ENCODE measurements at regions not wholly inside any gene's neighbourhood (a gene's known extent, or its start where the extent isn't known, plus 50 kb on each side); places are given as distances from the start of the nearest gene placed in this dataset.
A peak's percentile ranks its signal among the peaks of the same experiment; 100 is the strongest.

DNA sequence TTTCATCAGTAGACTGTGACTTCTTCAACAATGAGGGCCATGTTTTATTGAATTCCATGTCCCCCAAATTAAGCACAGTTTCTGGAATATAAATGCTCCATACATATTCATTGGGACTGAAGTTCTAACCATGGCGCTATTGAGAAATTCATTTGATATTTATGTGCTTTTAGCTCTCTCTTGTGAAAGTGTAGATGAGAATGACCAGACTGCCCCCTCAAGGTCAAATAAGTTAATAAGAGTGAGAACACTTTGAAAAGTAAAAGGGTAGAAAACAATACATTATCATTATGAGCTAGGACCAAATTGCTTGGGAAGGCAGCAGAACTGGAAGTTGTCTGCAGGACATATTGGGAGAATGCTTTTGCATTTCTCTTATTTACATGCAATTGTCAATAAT is 597.9 kb downstream of the EPM2A start:
- no peak for DNase-seq (ENCODE audit: extremely low spot score)
- TF ChIP-seq ZNF384 (IDR thresholded peaks at IDR 0.05): no peak
- TF ChIP-seq BHLHE40 (IDR thresholded peaks at IDR 0.05; ENCODE audit: borderline replicate concordance): no peak
- TF ChIP-seq ARNT (IDR thresholded peaks at IDR 0.05): no peak
- no peak for TF ChIP-seq SP1 (IDR thresholded peaks at IDR 0.05)
- CTCF ChIA-PET: no interaction called here
- POLR2A ChIA-PET: no interaction called here

DNA sequence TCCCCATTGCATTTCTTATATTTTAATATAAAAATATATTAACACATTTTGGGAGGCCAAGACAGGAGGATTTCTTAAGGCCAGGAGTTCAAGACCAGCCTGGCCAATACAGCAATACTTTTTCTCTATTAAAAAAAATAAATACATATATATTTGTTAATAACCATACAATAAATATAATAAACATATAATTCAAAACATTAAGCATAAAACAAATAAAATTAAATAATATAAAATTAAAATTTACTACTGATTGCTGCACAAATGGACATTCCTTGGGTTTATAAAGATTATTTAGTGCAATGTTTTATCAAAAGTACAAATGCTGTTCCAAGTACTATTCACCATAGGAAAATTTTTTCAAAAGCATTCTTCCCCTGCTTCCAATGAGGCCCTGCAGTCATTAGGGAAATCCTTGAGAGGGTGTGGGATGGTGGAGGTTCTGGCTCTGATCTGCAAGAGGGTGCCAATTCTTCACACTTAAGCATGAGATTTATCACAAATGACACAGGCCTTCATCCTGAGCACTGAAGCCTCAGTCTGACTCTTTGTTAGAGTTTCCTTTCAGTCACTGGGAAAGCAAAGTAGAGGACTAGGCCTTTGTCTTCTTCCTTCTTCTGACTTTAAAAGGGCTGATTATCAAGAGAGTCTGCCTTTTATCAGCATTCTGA is 596.7 kb downstream of the EPM2A start:
- DNase-seq (ENCODE audit: extremely low spot score): no peak
- ChIA-PET POLR2A (no interaction called here), CTCF (no interaction called here)
- TF ChIP-seq ELF4 (IDR thresholded peaks at IDR 0.05): no peak
- no peak for TF ChIP-seq FOXA1 (IDR thresholded peaks at IDR 0.05)
- no peak for TF ChIP-seq TARDBP (IDR thresholded peaks at IDR 0.05)
- no peak for TF ChIP-seq LEF1 (IDR thresholded peaks at IDR 0.05; ENCODE audit: borderline replicate concordance)
- no peak for TF ChIP-seq SP1 (IDR thresholded peaks at IDR 0.05)
- no peak for TF ChIP-seq SUZ12 (IDR thresholded peaks at IDR 0.05)
- TF ChIP-seq BHLHE40 (IDR thresholded peaks at IDR 0.05; ENCODE audit: borderline replicate concordance): no peak
- no peak for TF ChIP-seq L3MBTL2 (conservative IDR thresholded peaks at IDR 0.05)
- no peak for TF ChIP-seq ZNF384 (IDR thresholded peaks at IDR 0.05)
- TF ChIP-seq, protein P1, sequence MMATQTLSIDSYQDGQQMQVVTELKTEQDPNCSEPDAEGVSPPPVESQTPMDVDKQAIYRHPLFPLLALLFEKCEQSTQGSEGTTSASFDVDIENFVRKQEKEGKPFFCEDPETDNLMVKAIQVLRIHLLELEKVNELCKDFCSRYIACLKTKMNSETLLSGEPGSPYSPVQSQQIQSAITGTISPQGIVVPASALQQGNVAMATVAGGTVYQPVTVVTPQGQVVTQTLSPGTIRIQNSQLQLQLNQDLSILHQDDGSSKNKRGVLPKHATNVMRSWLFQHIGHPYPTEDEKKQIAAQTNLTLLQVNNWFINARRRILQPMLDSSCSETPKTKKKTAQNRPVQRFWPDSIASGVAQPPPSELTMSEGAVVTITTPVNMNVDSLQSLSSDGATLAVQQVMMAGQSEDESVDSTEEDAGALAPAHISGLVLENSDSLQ (IDR thresholded peaks at IDR 0.05): no peak
- no peak for TF ChIP-seq NFRKB (IDR thresholded peaks at IDR 0.05)
- no peak for TF ChIP-seq CTBP1 (IDR thresholded peaks at IDR 0.05; ENCODE audit: borderline replicate concordance)
- TF ChIP-seq FOXM1 (IDR thresholded peaks at IDR 0.05; ENCODE audit: borderline replicate concordance): no peak
- no peak for TF ChIP-seq HDGF (IDR thresholded peaks at IDR 0.05; ENCODE audit: borderline replicate concordance)
- no peak for TF ChIP-seq FOXK2 (IDR thresholded peaks at IDR 0.05)
- TF ChIP-seq ARNT (IDR thresholded peaks at IDR 0.05): no peak

DNA sequence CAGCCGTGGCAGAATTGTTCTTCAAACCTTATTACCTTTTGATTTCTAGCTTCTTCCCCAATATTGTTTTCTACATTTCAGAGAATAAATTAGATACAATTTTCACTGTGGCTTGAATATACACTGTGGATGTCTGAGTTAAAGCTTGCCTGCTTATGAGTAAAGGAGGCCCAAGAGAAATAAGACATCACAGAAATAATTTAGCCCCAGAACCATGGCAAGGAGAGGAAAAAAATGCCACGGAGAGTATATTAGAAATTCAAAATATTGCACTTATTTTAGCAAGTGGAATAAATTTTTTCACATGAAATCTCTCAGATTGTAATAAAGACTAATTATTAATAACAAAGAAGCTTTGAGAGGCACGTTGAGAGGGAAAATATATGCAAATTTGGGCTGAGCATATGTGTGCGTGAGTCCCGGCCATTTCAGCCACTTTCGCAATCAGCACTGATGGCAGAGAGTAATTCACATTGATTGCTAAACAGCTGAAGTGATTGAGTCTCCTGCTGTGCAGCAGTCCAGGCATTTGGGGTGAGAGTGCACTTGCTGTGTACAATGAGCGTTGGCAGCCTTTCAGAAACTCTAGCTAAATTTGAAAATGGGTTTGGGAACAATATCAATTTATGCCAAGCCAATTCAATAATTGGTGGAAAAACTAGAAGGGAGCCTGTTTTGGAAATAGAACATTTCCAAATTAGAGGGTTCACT is 596.0 kb downstream of the EPM2A start:
- CTCF ChIA-PET: no interaction called here
- DNase-seq (ENCODE audit: extremely low spot score): peak; percentile 25
- POLR2A ChIA-PET: no interaction called here
- TF ChIP-seq SP1 (IDR thresholded peaks at IDR 0.05): no peak
- TF ChIP-seq FOXM1 (IDR thresholded peaks at IDR 0.05; ENCODE audit: borderline replicate concordance): no peak
- no peak for TF ChIP-seq ELF4 (IDR thresholded peaks at IDR 0.05)
- no peak for TF ChIP-seq ZNF384 (IDR thresholded peaks at IDR 0.05)
- no peak for TF ChIP-seq ARNT (IDR thresholded peaks at IDR 0.05)
- TF ChIP-seq SUZ12 (IDR thresholded peaks at IDR 0.05): no peak
- TF ChIP-seq NFRKB (IDR thresholded peaks at IDR 0.05): no peak
- no peak for TF ChIP-seq CTBP1 (IDR thresholded peaks at IDR 0.05; ENCODE audit: borderline replicate concordance)
- TF ChIP-seq HDGF (IDR thresholded peaks at IDR 0.05; ENCODE audit: borderline replicate concordance): no peak
- TF ChIP-seq, protein P1 (IDR thresholded peaks at IDR 0.05): no peak
- TF ChIP-seq BHLHE40 (IDR thresholded peaks at IDR 0.05; ENCODE audit: borderline replicate concordance): no peak
- TF ChIP-seq TARDBP (IDR thresholded peaks at IDR 0.05): no peak

DNA sequence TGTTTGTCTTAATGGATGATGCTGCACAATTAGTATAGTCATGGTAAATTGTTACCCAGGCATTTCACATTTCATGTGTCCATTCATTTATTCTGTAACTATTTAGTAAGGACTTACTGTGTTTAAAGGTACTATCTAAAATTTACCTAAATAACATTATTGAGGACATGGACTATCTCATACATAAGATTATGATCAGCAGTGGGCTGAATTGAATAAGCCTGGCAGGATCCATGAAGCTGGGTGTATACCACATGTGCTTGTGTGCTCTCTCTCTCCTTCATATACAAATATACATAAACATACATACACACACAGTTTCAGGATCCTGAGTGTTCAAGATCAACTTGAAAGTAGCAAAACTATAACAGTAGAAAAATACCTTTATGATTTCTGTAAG is 595.4 kb downstream of the EPM2A start:
- TF ChIP-seq FOXM1 (IDR thresholded peaks at IDR 0.05; ENCODE audit: borderline replicate concordance) (no peak), NFRKB (IDR thresholded peaks at IDR 0.05) (no peak), L3MBTL2 (conservative IDR thresholded peaks at IDR 0.05) (no peak), ELF4 (IDR thresholded peaks at IDR 0.05) (no peak), TARDBP (IDR thresholded peaks at IDR 0.05) (no peak), ZNF384 (IDR thresholded peaks at IDR 0.05) (no peak), ARNT (IDR thresholded peaks at IDR 0.05) (no peak), FOXK2 (IDR thresholded peaks at IDR 0.05) (no peak), SUZ12 (IDR thresholded peaks at IDR 0.05) (no peak), SP1 (IDR thresholded peaks at IDR 0.05) (no peak), HDGF (IDR thresholded peaks at IDR 0.05; ENCODE audit: borderline replicate concordance) (no peak), FOXA1 (IDR thresholded peaks at IDR 0.05) (no peak), CTBP1 (IDR thresholded peaks at IDR 0.05; ENCODE audit: borderline replicate concordance) (no peak), BHLHE40 (IDR thresholded peaks at IDR 0.05; ENCODE audit: borderline replicate concordance) (no peak)
- no peak for DNase-seq (ENCODE audit: extremely low spot score)
- ChIA-PET CTCF (no interaction called here), POLR2A (no interaction called here)

DNA sequence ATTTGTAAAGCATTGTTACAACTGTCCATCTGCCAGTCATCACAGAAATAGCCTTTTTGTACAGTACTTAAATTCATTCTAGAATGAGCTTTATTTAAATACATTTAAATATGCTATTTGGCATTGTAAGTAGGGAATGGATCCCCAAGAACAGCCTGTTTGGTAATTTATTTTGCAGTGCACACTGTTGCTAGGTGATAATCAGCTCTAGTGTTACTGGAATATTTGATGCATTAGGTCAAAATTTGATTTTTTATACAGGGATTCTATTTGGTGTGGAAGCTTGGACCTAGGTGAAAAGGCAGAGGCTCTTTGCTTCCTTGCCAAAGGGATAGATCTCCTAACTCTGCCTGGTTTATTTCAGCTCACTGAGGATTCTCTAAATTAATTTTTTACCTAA is 593.7 kb downstream of the EPM2A start:
- POLR2A ChIA-PET: no interaction called here
- no peak for DNase-seq (ENCODE audit: extremely low spot score)
- TF ChIP-seq NFRKB (IDR thresholded peaks at IDR 0.05) (no peak), BHLHE40 (IDR thresholded peaks at IDR 0.05; ENCODE audit: borderline replicate concordance) (no peak), ELF4 (IDR thresholded peaks at IDR 0.05) (no peak), LEF1 (IDR thresholded peaks at IDR 0.05; ENCODE audit: borderline replicate concordance) (no peak), HDGF (IDR thresholded peaks at IDR 0.05; ENCODE audit: borderline replicate concordance) (no peak)
- TF ChIP-seq, protein P1 (IDR thresholded peaks at IDR 0.05): no peak
- CTCF ChIA-PET: no interaction called here

DNA sequence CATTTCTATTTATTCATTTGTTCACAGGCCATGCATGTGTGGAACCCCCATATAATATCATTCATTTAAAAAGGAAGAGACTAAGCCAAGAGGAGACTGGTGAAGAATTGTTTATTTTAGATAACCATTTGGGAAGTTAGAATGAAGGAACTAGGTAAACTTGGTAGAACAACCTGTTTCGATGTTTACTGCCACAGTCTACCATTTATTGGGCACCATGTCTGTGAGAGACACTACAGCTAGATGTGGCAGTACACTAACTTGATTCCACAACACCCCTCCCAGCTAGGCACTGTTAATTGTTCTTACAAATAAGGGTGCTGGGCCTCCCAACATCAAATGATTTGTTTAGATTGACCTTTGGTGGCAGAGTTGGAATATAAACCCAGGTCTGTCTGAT is 592.4 kb downstream of the EPM2A start:
- CTCF ChIA-PET: no interaction called here
- no peak for DNase-seq (ENCODE audit: extremely low spot score)
- POLR2A ChIA-PET: no interaction called here
- TF ChIP-seq SP1 (IDR thresholded peaks at IDR 0.05): no peak
- TF ChIP-seq FOXK2 (IDR thresholded peaks at IDR 0.05): no peak
- TF ChIP-seq BHLHE40 (IDR thresholded peaks at IDR 0.05; ENCODE audit: borderline replicate concordance): no peak
- no peak for TF ChIP-seq SUZ12 (IDR thresholded peaks at IDR 0.05)
- TF ChIP-seq FOXA1 (IDR thresholded peaks at IDR 0.05): no peak
